Left renal pelvis (tissue), 4 donors: ENCODE measurements at regions not wholly inside any gene's neighbourhood (a gene's known extent, or its start where the extent isn't known, plus 50 kb on each side); places are given as distances from the start of the nearest gene placed in this dataset.
A peak's percentile ranks its signal among the peaks of the same experiment; 100 is the strongest.
"Not testable (repeated sequence)": the region's sequence is repeated elsewhere in the genome, so short reads cannot be mapped to it uniquely, and the experiment has no call there.

Source experiments
- DNase-seq, 4 donors: peaks; one replicate each; pipeline ENCODE4 v3.0.0-alpha.2; 2013; ENCODE audit warnings: low read depth in 4 of 4, low spot score in 3 of 4

DNA sequence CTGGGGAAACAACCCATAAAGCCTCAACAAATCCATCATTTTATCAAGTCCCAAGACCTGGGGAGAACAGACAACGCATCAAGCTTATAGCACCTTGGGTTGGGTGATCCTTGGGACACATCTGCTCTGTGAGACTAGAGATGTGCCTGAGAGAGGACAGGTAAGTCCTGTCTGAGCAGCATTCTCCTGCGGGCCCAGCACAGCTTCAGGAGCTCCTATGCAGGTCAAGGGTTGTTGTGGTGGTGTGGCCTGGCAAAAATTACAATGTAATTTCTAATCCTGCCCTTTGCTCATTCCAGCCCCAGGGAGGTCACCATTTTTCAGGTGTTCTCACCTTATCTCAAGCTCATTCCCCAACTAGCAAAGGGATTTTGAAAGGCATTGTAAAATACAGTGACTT lies 608.1 kb upstream of the CAMK1G start:
- no peak for DNase-seq

DNA sequence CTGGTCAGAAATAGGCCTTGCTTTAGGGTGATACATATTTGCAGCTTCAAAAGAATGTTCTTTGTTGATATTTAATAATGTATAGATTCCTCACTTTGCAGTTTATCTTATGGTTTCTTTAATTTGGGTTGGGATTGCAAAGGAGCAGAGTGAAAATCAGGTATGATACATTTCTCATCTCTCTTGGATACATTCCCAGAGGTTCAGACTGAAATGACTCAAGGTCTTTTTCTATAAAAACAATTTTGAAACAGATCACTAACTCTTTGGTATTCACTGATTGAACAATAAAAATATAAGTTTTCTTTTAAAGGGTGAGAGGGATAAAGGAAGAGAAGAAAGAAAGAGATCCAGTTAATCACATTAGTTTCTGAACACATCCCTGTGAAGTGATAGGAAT lies 606.5 kb upstream of the CAMK1G start:
- DNase-seq, result no peak

DNA sequence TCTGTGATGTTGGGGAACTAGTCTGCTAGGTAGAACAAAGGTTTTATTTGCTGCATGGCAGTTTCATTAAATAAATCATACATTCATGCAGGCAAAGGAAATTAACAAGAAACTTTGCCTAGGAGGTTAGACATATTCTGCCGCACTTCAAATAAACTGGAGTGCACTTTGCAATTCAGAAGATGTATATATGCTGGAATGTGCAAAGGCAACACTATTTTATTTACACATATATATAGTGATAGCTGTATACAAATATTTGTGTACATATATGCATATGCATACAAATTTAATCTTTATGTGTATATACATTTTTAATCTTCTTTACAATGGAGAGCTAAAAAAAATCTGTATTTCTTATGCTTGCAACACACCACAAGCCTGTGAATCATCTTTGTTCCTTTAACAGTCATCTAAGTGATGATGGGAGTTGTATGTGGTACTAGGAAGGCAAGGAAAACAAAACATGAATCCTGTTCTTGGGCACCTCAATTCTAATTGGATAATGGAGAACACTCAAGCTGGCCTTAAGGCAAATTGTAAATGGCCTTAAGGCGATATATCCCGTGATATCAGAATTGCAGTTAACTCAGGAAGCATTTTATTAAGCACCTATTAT lies 605.8 kb upstream of the CAMK1G start:
- no peak for DNase-seq

GRCh38 chr1:208979776-208980175 lies 603.7 kb upstream of the CAMK1G start:
- no peak for DNase-seq

DNA sequence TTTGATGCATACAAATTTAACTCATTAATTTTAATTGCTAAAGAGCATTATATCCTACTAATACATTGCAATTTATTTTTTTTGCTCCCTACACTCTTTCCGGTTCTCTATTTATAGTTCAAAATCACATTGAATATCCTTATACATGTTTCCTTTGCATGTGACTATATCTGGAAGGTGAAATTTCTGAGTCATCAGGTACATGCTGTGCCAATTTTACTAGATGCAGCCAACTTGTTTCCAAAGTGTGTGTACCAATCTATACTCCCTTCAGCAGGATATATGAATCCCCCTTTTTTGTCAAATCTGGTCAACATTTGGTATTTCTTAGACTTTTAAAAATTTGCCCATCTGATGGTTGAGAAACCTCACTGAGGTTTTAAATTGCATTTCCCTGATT lies 602.9 kb upstream of the CAMK1G start:
- DNase-seq, result no peak

DNA sequence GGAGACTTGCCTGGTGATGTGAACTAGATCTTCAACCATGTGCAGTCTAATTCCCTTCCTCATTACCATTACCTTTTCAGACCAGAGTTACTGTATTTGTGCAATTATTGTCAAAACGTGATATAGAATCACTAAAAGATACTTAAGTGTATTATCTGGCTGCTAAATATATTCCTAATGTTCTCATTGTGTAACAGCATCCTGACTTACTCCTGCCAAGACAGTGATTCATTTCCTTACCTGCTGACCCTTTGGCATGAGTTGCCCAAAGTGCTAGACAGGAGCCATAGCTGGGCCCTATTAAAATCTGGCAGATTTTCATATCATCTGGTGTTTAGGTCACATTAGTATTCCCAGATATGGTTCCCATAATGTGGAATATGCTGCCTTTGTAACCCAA lies 598.3 kb upstream of the CAMK1G start:
- no peak for DNase-seq

- DNase-seq, result peak; percentile 8 to 31 (median 18)
These were observed 594.7 kb upstream of the CAMK1G start for GRCh38 chr1:208988811-208989222.

DNA sequence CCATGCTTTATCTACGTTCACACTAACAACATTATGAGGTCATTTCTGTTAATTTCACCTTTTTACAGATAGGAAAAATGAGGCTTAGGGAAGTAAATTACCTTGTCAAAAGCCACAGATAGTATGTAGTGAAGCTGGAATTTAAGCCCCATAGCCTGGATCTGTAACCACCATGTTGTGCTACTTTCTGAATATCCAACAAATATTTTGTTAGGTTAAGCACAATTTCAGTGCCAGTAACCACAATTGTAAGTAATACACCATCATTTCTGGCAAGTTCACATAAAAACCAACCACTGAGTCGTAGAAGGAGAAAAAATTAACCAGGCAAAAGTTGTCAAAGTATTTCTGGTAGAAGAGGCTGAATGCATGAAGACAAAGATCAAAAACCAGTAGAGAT lies 593.1 kb upstream of the CAMK1G start:
- no peak for DNase-seq

DNA sequence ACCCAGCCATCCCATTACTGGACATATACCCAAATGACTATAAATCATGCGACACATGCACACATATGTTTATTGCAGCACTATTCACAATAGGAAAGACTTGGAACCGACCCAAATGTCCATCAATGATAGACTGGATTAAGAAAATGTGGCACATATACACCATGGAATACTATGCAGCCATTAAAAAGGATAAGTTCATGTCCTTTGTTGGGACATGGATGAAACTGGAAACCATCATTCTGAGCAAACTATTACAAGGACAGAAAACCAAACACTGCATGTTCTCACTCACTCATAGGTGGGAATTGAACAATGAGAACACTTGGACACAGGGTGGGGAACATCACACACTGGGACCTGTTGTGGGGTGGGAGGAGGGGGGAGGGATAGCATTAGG lies 586.5 kb upstream of the CAMK1G start:
- DNase-seq, result not testable (repeated sequence)

- DNase-seq, result no peak
These were observed 585.7 kb upstream of the CAMK1G start for GRCh38 chr1:208997726-208998312.

- no peak for DNase-seq
These were observed 574.9 kb upstream of the CAMK1G start for GRCh38 chr1:209008586-209008985.

GRCh38 chr1:209010475-209011230 lies 572.9 kb upstream of the CAMK1G start:
- DNase-seq, result no peak

- DNase-seq, result no peak
These were observed 570.9 kb upstream of the CAMK1G start for GRCh38 chr1:209012443-209013196.

- no peak for DNase-seq
These were observed 568.4 kb upstream of the CAMK1G start for GRCh38 chr1:209015092-209015491.

DNA sequence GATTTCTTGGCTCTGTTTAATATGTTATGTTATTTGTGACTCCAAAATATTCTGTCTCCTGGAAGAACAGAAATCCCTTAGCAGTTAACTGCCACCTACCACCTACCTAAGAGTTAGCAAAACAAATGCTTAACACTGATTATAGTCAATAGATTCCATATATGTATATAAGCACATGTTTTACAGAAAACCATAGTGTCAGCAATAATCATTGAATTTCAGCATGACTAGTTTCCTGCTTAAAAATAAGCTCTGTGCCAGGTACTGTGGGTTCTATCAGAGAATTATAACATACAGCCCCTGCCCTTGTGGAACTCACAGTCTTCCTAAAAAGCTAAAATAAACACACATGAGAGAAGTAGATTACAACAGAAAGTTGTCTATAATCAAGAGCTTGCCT lies 561.9 kb upstream of the CAMK1G start:
- no peak for DNase-seq

GRCh38 chr1:209023790-209024189 lies 559.7 kb upstream of the CAMK1G start:
- no peak for DNase-seq

DNA sequence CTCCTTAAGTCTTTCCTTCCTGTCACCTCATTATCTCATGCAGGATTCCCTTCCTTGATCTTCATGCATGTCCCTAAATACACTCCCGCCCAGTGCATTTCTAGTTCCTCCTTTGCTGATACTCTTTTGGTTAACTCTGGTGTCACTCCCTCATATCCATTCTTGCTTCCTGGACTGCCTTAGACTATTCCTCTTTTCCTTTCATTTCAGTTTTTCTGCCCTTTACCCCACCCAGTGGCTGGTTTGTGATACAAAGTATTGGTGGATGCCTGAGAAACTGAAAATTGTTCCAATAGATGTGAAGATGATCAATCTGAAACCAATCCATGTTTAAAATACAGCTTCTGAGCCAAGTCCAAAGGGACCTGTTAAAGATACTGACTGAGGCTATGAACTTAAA lies 553.8 kb upstream of the CAMK1G start:
- DNase-seq, result no peak

DNA sequence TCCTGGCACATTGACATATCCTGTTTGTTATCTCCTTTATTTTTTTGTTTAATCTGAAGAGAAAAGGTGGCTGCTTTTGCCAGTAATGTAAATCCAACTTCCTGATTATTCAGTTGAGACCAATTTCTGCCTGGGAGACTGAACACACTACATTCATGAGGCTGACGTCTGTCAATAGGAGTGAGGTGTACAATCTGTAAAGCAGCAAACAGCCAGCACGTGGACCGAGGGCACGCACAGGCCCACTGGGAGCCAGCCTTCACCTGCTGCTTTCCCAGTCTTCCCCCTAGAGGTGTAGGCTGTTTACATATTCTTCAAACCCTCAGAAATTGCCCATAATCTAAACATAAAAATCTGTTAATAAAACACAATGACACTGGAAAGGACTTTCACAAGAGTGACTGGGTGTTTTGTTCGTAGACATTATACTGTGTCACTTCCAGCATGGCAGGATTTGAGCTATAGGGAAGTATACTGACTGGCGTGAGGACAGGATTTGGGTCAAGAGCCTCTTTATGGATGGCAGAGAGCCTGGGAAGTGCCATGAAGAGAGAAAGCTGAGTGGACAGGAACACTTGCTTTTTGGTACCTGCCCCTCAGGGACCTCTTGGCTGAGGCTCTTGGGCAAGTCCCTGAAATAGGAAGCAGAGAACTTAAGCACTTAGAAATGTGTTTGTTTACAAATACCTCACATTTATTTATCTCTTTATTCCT lies 552.9 kb upstream of the CAMK1G start:
- no peak for DNase-seq

DNA sequence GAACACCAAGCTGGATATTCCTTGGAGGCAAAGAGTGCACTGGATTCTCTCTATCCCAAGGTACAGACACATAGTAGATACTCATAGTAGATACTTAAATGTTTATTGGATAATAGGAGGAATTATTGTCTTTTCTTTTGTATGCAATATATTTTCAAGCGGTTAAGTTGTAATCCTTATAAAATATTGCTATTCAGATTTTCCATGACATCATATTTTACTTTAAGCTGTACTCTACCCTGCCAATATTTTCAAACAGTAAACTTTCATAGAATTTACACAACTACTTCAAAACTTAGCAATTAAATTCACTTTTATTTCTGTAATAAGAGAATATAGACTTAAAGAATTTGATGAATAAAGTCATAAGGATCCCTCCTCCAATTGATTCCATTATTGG lies 546.5 kb upstream of the CAMK1G start:
- DNase-seq, result no peak

- DNase-seq, result no peak
These were observed 545.2 kb upstream of the CAMK1G start for GRCh38 chr1:209038316-209038715.

DNA sequence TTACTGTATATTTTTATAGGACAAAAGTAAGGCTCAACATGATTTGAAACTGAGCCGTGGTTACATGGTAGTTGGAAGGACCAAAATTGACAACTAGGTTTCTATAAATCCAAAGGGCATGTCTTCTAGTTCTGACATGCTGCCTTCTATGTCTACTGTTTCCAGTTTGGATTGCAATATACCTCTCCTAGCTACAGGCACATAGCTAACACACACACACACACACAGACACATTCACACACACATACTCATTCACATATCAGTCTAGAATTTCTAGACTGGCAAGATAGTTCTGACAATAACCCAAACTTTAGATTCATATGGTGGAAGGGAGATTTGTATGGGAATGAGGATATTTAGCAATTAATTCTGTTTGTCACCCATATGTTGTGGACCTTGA lies 544.8 kb upstream of the CAMK1G start:
- no peak for DNase-seq
